8988T (cell line): ENCODE measurements at regions not wholly inside any gene's neighbourhood (a gene's known extent, or its start where the extent isn't known, plus 50 kb on each side); places are given as distances from the start of the nearest gene placed in this dataset.

Experiments
- DNase-seq: peaks from one replicate; pipeline ENCODE4 v3.0.0; 2011

DNA sequence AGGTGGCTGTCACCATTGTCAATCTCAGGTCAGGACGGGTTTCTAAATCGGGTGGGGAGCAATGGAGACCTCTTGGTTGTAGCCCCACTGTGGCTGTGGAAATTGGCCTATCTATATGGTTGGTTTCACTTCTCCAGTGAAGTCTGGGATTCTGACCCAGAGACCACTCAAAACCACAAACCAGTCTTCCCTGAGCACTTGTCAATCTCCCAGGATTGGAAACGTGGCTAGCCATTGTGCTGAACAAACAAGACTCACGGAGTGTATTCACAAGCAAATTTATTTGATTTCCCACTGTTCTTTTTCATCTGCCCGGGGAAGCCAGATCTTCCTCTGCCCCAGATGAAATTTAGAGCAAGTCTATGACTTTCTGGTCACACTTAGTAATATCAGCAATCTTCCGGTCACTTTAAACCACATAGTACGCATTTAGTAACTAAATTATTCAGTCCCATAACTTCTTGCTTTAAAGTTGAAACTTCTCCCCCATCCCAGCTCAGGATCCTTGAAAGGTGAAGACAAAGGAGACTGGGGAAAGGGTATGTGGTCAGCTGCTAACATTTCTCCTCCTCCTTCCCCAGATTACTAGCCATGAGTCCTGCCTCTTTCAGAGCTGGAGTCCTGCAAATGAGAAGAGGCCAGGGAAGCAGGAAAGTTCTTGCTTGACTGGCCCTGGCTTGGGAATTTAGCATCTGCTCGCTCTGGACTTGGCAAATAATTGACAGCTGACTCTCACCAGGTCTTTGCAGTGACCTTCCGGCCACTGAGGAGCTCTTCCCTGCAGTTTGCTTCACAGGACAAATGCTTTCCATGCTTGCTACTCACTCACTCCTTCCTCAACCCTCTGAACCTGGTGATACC, 123.2 kb upstream of the MAX start:
- DNase-seq = no peak

DNA sequence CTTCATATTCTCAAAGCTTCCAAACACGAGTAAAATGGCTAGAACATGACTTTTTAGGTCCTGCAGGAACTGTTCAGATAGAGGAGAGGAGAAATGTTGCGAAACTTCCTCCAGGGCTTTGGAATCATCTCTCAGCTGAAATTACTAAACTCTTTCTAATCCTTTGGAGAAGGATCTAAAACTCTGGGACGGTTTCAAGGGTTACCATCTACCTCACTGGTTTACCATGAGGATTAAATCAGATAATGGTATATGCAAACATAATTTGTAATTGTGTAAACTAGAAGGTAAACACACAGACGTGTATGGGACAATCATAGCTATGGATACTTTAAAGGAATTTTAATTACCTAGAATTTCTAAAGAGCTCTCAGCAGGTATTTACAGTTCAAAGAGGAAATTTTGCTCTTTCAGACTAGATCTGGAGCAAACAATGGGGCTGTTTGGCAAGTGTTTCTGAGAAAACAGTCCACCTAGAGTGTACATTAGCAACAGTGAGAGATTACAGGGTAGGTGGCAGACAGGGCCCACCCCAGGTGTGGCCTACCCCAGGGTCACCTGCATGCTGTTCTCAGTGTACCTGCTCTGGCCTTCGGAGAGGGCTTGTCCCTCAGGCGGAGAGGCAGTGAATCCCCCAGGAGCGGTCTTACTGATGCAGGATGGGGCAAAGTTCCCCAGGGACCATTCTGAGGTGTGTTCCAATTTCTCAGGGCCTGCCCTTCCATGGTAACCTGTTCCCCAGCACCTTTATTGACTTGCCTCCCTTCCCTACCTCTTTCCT, 124.7 kb upstream of the MAX start:
- DNase-seq = no peak

DNA sequence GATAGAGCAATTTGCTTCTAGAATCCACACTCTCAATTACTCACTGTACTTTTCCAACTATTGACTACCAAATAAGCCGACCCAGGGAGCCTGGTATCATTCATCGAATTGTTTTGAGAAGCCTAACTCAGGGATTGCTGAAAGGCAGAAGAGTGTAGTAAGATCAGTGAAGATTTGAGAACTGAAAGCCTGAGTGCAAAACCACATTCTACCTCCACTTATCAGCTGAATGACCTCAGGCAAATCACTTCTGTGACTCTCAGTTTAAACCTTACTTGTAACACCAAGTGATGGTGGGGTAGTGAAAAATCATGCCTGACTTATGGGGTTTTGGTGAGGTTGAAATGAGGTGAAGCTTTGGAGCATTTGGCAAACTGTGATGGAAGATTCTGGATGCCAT, 126.1 kb upstream of the MAX start:
- no peak for DNase-seq

DNA sequence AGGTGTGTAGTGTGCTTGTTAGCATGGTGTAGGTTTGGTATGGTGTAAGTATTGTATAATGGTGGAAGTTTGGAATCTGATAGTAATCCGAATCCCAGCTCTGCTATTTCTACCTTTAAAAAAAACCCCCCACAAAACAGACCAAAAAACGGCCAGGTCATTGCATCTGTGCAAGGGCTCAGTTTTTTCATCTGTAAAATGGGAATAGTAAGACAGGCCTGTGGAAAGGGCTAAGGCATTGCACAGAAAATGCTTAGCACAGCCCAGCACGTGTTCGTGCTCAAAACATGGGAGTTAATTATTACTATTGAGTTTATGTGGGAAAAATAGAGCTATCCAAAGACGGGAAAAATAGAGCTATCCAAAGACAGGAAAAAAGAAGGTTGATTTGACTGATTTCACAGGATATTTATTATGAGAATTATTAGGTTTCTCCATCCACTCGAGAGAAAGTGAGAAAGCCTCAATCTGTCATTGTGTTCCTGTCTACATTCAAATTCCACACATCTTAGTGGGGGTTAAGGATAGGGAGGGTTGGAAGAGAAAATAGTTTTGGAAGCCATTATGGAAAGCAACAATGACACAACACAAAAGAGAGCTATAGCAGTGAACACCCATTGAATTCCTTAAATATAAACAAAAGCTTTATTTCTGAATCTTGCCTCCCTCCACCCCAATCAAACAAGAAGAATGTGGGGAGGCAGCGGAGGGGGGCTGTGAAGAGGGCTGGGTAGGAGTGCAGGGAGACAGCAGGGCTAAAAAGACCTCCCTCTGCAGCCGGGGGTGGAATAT, 126.8 kb upstream of the MAX start:
- no peak for DNase-seq

DNA sequence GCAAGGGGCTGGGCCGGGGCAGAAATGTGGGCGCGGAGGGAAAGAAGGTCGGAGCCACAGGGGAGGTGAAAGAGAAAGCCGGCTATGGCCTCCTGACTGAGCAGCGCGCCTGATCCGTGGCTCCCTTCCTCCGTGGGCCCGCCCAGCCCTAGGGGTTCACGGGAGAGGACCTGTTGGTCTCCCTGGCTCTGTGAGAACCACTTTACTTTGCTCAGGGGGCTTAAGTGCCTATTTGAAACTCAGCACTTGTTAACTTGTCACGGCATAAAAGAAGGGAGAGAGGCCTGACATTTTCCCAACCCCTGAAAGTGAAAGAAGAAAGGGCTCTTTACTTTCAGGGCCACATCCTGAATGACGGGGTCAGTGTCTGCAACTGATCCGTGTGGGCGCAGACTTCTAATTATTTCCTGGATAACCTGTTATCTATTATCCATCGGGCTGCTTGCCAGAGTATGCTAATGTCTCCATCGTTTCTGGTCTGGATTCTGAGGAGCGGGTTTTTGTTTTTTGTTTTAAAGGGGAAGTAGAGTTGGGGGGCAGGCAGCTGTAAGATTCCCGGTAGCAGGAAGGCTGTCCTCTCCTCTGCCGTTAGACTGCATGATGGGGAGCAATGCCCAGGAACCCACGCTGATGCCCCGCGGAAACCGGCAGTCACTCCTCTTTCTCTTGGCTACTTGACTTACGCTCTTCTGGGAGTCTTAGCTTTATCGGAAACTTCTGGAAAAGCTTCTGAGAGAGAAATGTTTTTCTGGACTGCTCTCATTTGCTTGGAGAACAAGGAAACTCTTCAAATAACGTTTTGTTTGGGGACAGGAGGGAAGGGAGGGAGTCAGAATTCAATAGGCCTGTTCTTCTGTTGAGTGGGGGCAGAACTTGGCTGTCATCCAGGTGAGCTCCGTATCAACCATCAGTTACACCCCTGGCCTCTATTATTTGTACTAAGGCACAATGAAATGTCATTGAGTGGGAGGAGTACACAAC, 127.7 kb upstream of the MAX start:
- DNase-seq = no peak

DNA sequence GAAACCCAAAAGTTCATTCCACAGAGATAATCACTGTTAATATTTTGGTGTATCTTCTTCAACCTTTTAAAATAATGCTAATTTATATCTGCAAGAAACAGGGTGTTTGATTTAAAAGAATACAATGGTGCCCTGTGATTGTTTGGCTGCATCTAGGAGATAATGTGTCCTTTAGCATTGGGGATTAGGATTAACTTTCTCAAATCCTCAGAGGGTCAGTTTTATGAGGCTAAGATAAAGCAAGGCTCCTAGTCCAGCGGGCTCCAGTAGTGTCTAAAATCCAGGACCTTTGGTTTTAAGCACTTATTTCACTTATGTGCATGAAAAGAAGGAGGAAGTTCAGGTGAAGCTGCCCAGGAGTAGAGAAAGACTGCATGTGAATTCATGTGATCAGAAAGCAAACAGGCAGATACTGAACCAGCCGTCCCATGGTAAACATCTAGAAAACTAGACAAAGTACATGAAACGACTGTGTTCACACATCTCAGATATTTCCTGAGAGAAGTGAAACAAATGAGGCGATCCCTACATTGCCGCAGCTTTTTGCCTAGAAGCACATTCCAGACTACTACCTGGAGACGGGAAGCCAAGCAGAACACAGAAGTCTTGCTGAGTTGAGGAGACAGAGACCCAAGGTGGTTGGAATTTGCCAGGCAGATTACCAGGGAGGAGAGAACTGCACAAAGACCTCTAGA, 129.1 kb upstream of the MAX start:
- DNase-seq = no peak

DNA sequence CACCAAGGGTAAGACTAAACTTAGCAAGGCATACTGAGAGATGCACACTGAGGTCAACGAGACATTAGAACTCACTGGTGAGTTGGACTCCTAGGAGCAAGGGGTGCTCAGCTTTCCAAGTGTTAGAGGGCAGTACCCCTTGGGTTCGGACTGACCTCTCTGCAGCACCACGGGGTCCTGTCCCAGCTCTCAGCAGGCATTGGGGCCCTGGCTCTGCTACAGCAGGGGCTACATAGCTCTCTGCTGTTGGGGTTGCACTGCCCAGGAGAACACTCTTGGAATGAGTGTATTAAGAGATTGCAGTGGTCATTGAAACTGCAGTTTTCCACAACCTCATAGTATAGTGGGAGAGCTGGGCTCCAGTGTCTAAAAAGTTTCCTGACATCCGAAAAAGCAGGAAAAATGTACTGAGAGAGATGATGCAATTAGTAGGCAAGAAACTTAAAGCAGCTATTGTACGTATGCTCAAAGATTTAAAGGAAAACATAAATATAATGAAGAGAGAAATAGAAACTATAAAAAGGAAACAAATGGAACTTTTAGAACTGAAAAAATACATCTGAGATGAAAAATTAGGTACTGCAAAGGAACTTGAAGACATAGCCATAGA, 132.5 kb upstream of the MAX start:
- no peak for DNase-seq

DNA sequence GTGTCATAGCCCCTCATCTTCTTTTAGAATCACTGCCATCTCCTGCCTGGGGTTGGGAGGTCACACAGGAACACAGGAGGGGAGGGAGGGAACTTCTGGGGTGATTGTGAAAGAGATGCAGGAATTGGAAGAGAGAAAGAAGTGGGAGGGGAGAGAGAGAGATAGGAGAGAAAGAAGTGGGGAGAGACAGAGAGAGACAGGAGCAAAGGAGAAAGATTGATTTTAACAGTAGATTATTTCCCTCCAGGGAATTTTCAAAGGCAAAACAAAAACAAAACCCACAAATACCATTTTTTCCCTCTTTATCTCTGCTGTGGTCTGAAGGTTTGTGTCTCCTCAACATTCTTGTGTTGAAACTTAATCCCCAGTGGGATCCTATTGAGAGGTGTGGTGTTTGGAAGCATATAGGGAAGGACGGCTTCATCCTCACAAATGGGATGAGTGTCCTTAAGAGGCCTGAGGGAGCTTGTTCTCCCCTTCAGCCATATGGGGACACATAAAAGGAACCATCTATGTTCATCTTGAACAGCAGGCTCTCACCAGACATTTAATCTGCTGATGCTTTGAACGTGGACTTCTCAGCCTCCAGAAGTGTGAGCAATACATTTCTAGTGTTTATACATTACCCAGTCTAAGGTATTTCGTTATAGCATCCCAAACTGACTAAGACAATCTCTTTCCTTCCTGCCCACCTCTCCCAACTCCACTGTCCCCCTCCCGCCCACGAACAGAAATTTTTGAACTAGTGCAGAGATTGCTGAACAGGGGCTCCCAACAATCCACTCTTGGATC, 134.9 kb upstream of the MAX start:
- DNase-seq = no peak

DNA sequence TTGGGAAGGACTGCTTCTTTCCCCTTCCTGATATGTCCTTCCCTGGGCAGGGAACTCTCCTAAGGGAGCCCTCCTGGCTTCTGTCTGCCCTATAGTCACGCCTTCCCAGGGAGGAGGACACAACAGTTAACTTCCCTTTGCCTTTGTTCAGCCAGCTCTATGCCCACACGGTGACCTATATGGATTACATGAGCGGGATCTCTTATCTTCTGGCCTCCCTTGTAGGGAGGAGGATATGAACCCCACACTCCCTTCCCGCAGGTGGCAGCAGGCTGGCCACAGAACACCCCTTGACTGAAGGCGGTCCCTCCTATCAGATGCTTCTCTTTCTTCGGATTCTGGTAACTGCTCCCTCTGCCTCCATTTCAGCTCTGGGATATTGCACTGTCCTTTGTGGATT, 135.6 kb upstream of the MAX start:
- no peak for DNase-seq

DNA sequence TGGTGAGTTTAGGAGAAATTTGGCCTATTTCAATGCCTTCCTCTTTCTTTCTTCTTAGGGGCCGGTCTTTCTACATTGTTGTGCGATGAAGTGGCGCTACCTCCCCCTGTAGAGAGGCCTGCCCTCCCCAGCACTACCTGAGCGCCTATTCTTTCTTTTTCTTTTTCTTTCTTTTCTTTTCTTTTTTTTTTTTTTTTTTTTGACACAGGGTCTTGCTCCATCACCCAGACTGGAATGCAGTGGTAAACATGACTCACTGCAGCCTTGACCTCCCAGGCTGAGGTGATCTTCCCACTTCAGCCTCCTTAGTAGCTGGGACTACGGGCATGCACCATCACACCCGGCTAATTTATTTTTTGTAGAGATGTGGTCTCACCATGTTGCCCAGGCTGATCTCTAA, 136.1 kb upstream of the MAX start:
- no peak for DNase-seq

DNA sequence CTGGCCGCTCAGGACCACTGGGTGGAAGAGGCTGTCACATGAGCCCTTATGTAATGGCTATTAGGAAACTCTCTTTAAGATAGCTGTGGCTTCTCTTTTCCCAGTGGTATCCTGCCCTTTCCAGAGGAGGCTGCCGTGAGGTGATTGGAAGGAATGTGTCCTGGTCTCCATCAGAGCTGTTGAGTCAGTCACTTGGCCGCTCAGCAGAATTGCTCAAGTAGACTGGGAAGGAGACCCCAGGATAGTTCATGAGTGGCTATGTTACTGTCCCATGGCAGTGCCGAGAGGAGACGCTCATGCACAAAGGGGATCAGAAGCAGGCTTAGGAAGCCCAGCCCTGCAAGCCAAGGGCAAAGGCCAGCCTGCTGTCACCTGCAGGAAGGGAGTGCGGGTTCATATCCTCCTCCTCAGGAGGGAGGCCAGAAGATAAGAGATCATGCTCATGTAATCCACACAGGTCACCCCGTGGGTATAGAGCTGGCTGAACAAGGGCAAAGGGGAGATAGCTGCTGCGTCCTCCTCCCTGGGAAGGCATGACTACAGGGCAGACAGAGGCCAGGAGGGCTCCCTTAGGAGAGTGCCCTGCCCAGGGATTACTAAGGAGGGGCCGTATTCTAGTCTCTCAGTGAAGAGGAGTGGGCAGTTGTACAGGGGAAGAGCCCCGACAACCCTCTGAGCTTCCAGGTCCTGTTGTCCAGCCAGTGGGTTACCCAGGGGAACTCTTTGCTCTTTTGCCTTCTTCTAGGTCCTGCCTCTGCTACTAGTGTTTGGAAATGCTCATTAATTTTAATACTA, 137.0 kb upstream of the MAX start:
- DNase-seq = no peak

DNA sequence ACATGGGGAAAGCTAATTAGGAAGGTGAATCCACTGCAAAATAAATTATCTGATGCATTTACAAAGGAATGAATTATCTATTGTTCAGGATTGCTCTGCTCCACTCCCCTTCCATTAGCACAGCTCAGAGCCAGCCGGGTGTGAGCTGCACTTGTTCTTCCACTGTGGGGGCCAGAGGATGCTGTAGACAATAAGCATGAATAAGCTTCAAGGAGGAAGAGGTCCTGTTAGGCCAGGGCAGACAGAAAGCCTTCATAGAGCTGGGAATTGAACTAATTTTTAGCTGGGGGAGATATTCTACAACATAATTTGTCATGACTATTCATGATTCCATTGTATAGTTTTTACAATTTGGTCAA, 137.6 kb upstream of the MAX start:
- DNase-seq = no peak

DNA sequence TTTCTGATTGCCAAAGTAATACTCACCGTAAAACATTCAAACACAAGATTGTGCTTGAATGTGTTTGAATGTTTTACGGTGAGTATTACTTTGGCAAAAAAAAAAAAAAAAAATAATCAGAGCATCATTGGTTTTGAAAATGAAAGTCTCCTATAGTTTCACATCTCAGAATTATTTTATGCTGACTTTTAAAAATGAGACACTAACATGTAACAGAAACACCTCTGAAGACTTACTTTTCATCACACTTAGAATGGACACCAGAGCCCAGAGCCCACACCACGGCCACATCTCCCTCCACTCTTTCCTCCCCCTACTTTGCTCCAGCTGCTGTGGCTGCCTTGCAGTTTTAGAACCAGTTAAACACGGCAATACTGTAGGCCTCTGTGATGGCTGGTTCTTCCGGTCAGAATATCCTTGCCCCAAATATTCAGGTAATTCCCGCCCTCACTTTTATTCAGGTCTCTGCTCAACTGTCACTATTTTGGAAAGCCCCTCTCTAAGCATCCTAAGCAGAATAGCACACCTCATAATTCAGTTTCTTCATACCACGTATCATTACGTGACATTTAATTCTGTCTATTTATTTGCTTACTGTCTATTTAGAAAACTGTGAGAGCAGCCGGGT, 138.9 kb upstream of the MAX start:
- DNase-seq = no peak

DNA sequence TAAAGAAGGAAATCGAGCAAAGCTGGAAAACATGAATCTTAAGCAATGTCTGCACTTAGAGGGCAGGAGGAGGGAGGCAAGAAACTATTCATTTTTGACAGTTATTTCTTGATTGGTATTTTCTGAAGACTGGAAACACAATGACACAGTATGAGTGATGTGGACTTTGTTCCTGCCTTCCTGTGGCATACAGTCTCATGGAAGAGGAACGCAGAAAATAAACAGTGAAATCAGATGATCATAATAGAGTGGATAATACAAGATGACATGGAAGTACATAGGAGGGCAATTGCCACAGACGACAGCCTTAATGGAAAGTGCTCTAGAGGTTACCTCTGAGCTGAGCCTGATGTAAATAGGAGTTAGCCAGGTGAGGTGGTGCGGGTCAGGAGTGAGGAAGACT, 140.4 kb upstream of the MAX start:
- DNase-seq = no peak

DNA sequence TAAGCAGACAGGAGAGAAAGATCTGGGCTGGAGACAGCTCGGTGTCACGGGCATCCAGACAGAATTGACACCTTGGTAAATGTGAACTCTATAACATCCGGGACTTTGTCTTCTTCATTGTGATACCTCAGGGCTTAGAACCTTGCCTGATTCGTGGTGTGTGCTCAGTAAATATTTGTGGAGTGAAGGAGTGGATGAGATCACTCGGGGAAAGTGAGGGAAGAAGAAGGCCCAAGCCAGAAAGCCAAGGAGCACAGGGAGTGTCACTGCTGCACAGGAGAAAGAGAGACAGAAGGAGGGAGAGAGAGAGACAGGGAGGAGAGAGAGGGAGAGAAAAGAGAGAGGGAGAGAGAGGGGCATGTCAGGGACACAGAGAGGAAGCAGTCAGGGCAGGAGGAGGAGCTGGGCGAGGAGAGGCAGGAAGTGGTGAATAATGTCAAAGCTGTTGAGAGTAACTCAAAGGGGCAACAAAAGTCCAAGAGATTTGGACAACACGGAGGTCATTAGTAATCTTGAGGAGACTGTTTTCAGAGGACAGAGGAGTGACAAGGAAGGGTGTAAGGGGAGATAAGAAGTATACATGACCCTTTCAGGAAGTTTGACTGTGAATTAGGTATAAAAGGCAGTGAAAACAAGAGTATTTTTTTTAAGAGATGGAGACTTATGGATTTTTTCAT, 141.6 kb upstream of the MAX start:
- DNase-seq = no peak

DNA sequence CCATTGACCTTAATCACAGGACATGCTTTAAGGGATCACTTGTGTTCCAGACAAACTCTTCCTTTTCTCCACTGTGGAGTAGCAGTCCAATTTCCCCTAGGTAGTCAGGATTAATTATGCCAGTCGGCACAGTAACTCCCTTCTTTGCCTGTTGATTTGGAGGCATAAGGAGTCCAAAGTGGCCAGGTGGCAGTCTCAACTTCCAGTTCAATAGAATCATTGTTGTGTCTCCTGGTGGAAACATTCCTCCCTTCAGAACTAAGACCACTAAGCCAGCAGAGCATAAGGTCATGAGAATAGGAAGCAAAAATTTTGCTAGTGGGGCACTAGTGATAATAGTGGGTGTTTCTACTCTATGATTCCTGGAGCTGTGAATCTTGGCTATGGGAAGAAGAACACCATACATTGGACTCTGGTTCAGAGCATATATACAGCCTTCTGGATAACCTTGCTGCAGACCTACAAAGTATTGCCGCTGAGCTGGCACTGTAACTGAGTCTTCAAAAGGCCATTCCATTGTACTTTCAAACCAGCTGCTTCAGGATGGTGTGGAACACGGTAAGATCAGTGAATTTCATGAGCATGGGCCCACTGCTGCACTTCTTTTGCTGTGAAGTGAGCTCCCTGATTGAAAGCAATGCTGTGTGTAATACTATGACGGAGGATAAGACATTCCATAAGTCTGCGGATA, 147.3 kb upstream of the MAX start:
- DNase-seq = no peak

DNA sequence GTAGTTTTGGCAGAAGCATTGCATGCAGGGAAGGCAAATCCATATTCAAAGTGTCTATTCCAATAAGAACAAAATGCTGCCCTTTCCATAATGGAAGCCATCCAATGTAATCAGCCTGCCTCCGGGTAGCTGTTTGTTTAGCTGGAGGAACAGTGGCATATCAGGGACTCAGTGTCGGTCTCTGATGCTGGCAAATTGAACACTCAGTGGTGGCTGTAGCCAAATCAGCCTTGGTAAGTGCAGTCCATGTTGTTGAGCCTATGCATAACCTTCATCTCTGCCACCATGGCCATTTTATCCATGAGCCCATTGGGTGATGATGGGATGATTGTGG, 147.8 kb upstream of the MAX start:
- DNase-seq = no peak

DNA sequence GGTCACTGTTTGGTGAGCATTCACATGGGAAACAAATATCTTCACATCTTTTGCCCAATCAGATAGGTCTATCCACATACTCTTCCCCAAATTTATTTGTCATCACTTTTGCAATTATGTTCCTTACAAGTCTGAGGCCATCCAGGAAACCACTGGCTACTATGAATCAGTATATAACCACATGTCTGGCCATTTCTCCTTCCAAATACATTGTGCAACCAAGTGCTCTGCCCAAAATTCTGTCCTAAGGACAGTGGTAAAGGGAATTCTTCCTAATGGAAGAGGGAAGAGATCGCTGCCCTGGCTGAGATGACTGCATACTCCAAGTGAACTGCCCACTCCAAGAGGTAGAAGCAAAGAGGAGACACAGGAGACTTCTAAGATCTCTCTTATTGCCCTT, 148.9 kb upstream of the MAX start:
- DNase-seq = no peak
